AML-193 (cell line): ENCODE measurements at regions not wholly inside any gene's neighbourhood (a gene's known extent, or its start where the extent isn't known, plus 50 kb on each side); places are given as distances from the start of the nearest gene placed in this dataset.

Experiments
- DNase-seq, 2 experiments: peaks; one replicate each; lab custom pipeline; 2025; lab: John Stamatoyannopoulos, UW

- no peak for DNase-seq
Observed at GRCh38 chr10:90975096-90975495, 54.2 kb upstream of the ANKRD1 start.

- no peak for DNase-seq
Observed at GRCh38 chr10:90977162-90977854, 56.4 kb upstream of the ANKRD1 start.

GRCh38 chr10:90977855-90978486 lies 57.1 kb upstream of the ANKRD1 start:
- DNase-seq, result no peak

GRCh38 chr10:90982406-90983008 lies 61.6 kb upstream of the ANKRD1 start:
- no peak for DNase-seq

DNA sequence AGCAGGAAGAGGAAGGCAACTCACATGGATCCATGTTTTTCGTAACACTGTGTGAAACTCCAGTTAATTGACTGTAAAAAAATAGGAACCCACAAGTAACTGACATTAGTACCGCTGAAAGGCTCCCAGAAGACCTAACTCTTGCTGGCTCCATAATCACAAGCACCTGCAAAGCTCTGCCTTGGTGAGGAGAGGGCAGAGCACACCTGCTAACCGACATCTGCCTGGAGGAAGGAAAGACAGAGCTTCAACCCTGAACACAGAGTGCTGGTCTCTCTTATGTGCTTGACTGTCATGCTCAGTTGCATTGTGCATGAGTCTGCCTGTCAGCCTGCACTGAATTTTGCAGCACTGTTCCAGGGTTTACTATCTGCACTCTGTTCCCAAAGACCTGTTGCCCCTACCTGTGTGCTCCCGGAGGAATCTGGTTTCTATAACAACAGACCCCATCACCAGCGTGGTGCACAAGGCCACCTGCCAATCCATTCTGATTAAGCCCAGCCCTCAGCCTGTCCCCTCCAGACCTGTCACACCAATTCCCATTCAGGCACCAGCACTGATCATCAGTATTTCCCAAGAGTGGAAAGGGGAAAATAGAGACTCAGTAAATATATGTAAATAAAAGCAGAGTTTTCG lies 63.1 kb upstream of the ANKRD1 start:
- no peak for DNase-seq

DNA sequence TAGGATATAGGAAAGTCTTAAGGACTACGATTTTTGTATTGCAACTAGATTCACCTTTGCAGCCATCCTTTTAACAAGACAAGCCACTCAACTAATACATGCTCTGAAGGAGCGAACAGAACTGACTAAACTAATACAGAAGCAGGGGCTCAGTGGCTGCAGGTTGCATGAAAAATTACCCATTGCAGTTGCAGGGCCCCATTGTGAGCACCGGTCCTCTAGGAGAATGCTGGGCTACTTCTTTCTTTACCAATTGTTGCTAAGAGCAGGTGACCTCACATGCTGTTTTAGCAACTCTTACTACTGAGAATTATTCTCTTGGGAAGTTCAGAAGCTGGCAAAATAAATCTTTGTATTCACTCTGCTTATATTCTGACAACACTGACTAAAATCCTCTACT lies 64.0 kb upstream of the ANKRD1 start:
- DNase-seq, result no peak

DNA sequence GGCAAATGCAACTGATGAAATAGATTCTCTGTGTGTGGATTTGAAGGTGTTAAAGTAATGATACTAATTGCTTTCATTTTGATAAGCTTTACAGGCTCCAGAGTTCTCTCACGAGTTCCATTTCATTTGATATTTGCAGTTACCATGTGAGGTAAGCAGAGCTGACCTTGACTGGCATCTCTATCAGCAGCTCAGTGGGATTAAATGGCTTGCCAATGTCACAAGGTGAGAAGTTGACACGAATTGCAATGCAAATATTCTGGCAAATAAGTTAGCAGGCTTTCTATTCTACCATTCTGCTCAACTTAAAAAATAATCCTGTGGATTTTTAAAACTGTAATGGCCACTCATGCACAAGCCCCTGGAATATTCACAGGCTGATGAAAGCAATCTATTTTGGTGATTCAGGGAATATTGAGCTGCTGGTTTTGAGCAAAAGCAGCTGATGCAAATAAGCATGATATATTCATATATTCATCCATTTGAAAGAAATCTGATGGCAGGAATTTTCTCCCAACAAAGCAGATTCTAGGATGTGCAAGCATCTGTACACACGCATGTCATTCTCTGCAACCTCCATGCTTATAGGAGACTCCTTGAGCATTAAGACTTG lies 64.5 kb upstream of the ANKRD1 start:
- no peak for DNase-seq

DNA sequence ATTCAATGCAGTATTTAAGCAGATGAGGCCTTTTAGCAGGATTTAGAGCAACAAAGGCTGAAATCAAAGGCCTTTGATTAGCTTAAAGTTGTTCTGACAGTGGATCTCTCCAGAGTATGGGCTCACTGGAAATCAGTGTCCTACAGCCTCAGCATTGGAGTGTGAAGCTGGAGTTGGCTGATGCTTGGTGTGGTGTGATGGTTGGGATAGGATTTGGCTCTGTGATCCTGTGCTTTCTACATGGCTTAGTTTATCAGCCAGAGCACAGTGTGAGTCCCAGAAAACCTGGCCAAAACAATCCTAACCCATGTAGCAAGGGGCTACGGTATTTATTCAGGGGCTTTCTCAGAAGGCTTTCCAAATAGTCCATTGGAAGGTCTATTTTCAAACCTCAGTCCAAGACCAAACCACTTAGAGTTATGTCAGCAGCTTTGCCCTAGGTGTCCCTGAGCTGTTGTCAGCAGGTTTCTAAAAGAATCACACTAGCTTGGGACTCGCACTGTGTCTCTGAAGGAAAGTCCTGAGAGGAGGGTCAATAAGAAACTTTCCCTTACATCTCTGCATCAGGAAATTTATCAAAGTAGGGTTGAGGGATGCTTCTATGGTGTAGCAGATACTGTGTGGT lies 65.4 kb upstream of the ANKRD1 start:
- no peak for DNase-seq

DNA sequence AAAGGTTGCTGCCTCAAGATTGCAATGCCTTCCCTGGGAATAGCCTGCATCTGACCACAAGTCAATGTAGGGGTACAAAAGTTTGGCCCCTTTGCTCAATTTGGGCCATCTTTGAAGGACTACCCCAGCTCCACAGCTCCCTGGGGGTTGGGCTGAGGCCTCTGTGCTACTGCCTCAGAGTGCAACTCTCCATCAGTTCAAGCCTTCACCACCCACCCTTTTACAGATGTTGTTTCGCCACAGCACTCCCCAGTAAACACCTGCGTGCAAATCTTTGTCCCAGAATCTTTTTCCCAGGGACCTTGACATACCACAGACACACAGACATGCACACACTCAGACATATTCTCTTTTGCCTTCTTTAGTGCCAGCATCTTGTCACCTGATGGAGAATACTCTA lies 66.0 kb upstream of the ANKRD1 start:
- no peak for DNase-seq

DNA sequence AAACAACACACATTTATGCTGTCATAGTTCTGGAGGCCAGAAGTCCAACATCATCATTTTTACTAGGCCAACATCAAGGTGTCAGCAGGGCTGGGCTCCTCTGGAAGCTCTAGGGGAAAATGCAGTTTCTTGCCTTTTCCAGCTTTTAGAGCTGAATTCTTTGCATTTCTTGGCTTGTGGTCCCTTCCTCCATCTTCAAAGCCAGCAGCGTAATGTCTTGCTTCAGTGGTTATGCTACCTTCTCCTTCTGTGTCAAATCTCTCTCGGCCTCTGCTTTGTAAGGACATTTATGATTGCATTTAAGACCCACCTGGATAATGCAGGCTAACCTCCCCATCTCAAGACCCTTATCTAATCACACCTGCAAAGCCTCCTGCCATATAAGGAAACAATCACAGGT lies 66.5 kb upstream of the ANKRD1 start:
- DNase-seq, result no peak

DNA sequence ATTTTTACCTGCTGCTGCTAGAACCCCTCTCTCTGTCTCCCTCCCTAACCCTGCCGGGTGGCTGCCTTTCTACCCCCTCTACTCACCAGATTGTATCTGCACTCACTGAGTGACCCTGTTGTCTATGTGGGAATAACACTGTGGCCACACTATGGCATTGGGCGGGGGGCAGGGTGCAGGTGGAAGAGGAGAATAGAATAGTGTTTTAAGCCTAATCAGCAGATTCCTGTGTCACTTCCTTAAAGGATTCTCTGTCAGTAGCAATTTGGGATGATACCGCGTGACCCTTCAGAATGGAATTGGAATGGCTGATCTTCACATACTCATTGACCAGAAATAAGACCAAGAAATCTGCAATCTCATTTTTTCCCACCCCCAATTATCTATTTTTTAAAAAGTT lies 67.1 kb upstream of the ANKRD1 start:
- no peak for DNase-seq

GRCh38 chr10:90988802-90989201 lies 67.9 kb upstream of the ANKRD1 start:
- no peak for DNase-seq

DNA sequence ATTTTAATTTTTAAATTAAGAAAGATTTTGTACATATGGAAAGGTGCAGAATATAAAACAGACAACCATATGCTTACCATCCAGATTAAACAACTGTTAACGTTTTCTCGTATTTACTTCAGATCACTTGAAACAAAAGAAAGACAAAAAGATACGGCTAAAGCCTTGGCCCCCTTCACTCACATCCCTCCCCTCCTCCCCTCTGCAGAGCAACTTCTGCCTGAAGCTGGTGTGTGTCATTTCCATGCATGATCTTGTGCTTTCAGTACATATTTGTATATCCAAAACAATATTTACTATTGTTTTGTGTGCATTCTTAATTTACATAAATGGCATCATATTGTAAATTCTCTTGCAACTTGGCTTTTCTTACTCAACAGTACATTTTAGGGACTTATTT lies 68.5 kb upstream of the ANKRD1 start:
- DNase-seq, result no peak

DNA sequence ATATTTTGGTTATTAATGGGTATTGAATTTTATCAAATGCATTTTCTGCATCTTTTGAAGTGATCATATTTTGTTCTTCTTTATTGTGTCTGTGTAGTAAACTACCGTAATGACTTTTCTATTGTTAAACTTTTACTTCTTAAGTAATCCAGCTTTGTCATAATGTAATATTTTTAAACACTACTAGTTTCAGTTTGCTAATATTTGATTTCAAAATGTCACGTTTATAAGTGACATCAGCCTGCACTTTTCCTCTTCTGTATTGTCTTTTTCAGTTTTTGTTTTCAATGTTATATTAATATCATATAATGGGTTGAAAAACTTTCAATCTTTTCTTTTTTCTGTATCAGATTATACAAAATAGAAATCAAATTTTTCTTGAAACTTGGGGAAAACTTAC lies 71.6 kb upstream of the ANKRD1 start:
- no peak for DNase-seq

DNA sequence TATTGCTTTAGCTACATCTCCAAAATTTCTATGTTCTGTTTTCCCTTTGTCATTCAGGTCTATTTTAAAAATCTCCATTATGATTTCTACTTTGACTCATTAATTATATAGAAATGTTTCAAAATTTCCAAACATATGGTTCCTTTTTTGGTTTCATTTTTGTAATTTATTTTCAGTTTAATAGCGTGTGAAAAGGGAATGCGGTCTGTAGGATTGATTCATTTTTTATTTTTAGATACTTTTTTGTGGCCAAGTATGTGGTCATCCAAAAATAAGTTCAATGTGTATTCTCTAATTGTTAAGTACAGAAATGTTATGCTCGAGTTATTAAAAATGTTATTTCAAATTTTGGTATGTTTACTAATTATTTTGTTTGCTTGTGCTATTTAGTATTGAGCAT lies 72.5 kb upstream of the ANKRD1 start:
- no peak for DNase-seq

- no peak for DNase-seq
Observed at GRCh38 chr10:90997670-90998069, 76.8 kb upstream of the ANKRD1 start.

- no peak for DNase-seq
Observed at GRCh38 chr10:90998733-90999511, 78.0 kb upstream of the ANKRD1 start.

DNA sequence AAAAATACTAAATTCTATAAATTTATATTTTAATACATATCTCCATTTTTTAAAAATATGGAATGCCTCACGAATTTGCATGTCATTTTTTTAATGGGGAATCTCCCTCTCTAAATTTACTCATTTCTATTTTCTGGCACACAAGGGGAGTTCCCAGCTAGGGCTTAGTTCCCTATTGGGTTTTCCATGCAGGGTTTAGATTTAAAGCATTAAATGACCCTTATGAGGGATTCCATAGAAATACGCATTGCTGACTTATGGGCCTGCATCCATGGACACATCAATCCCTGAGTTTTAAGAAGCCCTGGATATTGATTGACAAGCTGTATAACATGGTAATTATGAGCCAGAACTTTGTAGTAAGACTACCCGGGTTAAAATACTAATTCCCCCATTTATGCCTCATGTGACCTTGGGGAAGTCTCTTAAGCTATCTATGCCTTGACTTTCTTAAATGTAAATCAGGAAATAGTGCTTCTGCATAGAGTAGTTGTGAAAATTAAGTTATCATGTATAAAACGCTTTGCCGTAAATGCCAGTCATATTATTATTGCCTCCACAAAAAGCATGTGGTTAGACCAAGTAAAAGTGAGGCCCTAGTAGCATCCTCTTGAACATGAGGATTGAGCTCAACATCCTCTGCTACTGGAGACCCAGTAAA lies 78.8 kb upstream of the ANKRD1 start:
- DNase-seq, result no peak

DNA sequence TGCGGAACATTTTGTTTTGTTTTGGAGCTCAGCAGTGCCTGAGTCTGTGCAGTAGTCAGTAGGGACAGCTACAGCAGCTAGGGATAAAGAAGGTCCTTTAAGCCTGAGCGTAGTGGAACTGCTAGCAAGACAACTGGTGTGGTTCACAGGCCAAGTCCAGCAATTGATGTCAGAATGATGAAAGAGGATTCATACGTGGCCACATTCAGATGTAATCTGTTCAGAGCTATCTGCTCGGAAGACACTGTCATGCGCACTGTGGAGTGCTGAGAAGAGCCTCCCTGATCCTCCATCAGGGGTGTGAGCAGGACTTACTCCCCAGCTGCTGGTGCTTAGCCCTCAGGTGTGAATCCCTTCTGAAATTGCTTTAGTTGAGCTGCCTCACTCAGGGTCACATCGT lies 79.6 kb upstream of the ANKRD1 start:
- DNase-seq, result no peak

DNA sequence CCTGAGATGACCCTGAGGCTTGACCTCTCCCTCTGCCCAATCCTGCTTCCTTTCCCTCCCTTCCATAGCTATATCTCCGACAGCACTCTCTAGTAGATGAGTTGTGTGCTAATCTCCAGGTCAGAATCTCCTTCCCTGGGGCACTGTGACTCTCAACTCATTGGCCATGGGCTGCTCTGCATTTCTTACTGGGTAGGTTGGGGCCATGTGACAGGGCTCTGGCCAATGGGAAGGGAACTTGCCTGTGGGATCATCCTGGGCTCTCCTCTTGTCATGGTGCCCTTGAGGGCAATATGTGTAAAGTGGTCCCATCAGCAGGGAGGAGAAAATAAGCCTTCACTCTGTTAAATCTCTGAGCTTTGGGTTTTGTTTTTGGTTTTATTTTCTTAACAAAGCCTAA lies 80.1 kb upstream of the ANKRD1 start:
- no peak for DNase-seq

GRCh38 chr10:91002656-91003055 lies 81.8 kb upstream of the ANKRD1 start:
- DNase-seq, result no peak
